ENCODE measurements at regions not wholly inside any gene's neighbourhood (a gene's known extent, or its start where the extent isn't known, plus 50 kb on each side); places are given as distances from the start of the nearest gene placed in this dataset.

GRCh38 chr2:107729440-107729839 is 97.3 kb upstream of the RGPD4 start:
- no peak overlapping the region for H3K4me3 ChIP-seq (ENCODE audit: low read length)
- peak; percentile 40 for DNase-seq (ENCODE audit: low read depth)

GRCh38 chr2:107730898-107731297 is 95.8 kb upstream of the RGPD4 start:
- H3K4me3 ChIP-seq (ENCODE audit: low read length): no peak overlapping the region
- peak; percentile 66 for DNase-seq (ENCODE audit: low read depth)
- TF ChIP-seq CTCF (IDR thresholded peaks at IDR 0.05; ENCODE audit: insufficient read depth, low read depth, low read length, missing control alignments): no peak

More at GRCh38 chr2:107729440-107729839, 97.3 kb upstream of the RGPD4 start:
- no peak for TF ChIP-seq CTCF (IDR thresholded peaks at IDR 0.05; ENCODE audit: insufficient read depth, low read depth, low read length, missing control alignments)

GRCh38 chr2:107731435-107731834 is 95.3 kb upstream of the RGPD4 start:
- TF ChIP-seq CTCF (IDR thresholded peaks at IDR 0.05; ENCODE audit: insufficient read depth, low read depth, low read length, missing control alignments): no peak
- DNase-seq (ENCODE audit: low read depth): no peak
- H3K4me3 ChIP-seq (ENCODE audit: low read length): no peak overlapping the region

- no peak for DNase-seq (ENCODE audit: low read depth)
- H3K4me3 ChIP-seq (ENCODE audit: low read length): no peak overlapping the region
- TF ChIP-seq CTCF (IDR thresholded peaks at IDR 0.05; ENCODE audit: insufficient read depth, low read depth, low read length, missing control alignments): no peak
Measured at GRCh38 chr2:107735201-107735600, 91.5 kb upstream of the RGPD4 start.

GRCh38 chr2:107737756-107738155 is 88.9 kb upstream of the RGPD4 start:
- DNase-seq (ENCODE audit: low read depth): no peak
- no peak for TF ChIP-seq CTCF (IDR thresholded peaks at IDR 0.05; ENCODE audit: insufficient read depth, low read depth, low read length, missing control alignments)
- no peak overlapping the region for H3K4me3 ChIP-seq (ENCODE audit: low read length)

- no peak overlapping the region for H3K4me3 ChIP-seq (ENCODE audit: low read length)
- DNase-seq (ENCODE audit: low read depth): no peak
- no peak for TF ChIP-seq CTCF (IDR thresholded peaks at IDR 0.05; ENCODE audit: insufficient read depth, low read depth, low read length, missing control alignments)
Measured at GRCh38 chr2:107738266-107738665, 88.4 kb upstream of the RGPD4 start.

- TF ChIP-seq CTCF (IDR thresholded peaks at IDR 0.05; ENCODE audit: insufficient read depth, low read depth, low read length, missing control alignments): no peak
- no peak for DNase-seq (ENCODE audit: low read depth)
- H3K4me3 ChIP-seq (ENCODE audit: low read length): no peak overlapping the region
Measured at GRCh38 chr2:107740300-107740699, 86.4 kb upstream of the RGPD4 start.

Measured in epithelial cell of esophagus (primary cell).